T-helper 1 cell treated with Interleukin-12 subunit alpha and Interleukin-12 subunit beta and Interleukin-4 antibody, amounts not matched to agents 30 ng/mL and 1 ng/mL, for 36 hours (primary cell): ENCODE measurements at regions not wholly inside any gene's neighbourhood (a gene's known extent, or its start where the extent isn't known, plus 50 kb on each side); places are given as distances from the start of the nearest gene placed in this dataset.

Experiments
- intact Hi-C: fragments of 100-400 bp; cut with micrococcal nuclease; formaldehyde crosslinking; loops from one replicate; pipeline ENCODE4 v1.15.1; 2024

- intact Hi-C loops: no loop called here
Observed at GRCh38 chr18:56175330-56176001, 462.9 kb downstream of the TXNL1 start.

DNA sequence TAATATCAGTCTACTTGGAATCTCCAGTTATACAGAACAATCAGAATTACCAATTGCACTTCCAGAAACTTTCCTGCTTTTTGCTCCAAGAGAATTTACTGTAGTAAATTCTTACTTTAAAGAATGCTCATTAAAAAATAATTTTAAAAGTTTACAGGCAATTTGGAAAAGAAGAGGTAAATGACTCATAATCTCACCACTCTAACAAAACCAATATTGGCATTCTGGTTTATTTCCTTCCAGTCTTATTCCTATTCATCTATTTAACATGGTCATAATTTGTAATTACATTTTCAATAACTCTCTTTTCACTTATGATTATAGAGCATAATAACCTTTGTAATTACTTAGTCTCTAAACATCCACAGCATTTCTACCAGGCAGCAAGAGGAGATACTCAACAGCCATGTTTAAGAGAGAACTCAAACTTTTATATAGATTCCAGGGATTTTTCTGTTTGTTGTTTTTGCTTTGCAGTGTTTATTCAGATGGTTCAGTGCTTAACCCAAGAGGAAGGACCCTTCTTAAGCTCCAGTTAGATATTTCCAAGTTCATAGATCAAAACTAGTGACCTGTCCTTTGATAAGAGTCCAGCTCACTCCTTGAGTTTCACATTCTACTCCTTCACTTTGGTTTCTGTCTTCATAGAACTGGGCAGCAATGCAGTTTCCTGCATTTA, 464.7 kb downstream of the TXNL1 start:
- intact Hi-C loops: no loop called here

DNA sequence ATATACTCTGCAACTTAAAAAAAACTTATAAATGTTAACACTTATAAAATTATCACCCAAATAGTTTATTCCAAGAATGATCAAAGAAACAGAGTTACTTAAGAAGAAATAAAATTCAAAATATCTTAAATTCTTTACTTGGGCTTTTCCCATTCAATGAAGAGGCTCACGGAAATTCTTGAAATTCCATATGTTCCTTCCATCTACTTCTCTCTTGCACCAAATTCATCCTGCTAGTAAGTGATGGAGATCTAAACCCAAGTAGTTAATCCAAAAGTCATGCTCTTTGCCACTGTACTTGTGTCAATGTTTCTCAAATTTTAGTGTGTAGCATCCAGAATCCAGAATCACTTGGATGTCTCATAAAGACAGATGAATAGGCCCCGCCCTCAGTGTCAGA, 465.9 kb downstream of the TXNL1 start:
- intact Hi-C loops: no loop called here

GRCh38 chr18:56171848-56172247, 466.5 kb downstream of the TXNL1 start:
- intact Hi-C loops: no loop called here

GRCh38 chr18:56168049-56168781, 470.2 kb downstream of the TXNL1 start:
- intact Hi-C loops: no loop called here

- intact Hi-C loops: no loop called here
Observed at GRCh38 chr18:56167366-56167765, 471.0 kb downstream of the TXNL1 start.

DNA sequence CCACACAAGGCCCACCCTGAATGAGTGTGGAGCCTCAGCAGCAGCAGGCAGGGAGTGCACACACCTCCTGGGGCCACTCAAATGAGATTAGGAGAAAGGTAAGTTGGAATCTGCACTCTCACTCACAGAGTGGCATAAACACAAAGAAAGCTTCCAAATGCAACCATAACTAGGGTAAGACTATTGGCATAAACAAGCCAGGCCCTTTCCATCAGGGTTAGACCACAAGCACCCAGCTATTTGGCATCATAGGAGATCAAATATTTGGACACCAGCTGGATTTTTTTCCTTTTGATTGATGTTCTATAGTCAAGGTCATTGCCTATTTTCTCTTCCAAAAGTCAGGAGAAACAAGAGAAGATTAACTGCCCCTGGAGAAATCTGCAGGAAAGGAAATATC, 471.5 kb downstream of the TXNL1 start:
- intact Hi-C loops: no loop called here

- intact Hi-C loops: no loop called here
Observed at GRCh38 chr18:56165601-56166355, 472.6 kb downstream of the TXNL1 start.

GRCh38 chr18:56162311-56163265, 475.8 kb downstream of the TXNL1 start:
- intact Hi-C loops: no loop called here

DNA sequence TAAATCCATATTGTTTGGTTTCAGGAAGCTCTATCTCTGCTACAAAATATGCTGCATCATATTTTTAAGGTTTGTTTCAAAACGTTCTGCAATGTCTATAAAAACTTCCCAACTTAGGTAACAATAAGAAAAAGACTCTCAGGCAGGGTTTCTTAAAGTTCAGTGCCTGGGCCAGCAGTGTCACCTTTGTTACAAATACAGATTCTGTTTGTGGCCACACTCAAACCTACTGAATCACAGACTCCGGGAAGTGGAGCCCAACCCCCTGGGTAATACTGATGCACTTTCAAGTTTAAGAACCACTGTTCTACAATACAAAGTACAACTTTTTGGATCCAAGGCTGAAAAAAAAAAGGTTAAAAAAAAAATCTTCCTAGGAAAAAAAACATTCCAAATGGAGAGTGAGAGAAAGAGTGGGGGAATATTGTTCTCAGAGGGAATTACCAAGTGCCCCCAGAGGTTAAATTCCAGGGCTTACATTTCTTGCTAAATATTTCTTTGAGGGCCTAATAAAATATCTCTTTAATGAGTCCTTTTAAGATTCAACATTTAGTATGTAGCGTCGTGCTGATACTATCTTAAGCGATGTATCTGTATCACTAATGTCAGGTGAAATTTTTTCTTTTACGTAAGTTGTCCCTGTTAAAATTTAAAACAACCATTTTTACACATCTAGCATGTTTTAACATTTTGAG, 476.7 kb downstream of the TXNL1 start:
- intact Hi-C loops: no loop called here

DNA sequence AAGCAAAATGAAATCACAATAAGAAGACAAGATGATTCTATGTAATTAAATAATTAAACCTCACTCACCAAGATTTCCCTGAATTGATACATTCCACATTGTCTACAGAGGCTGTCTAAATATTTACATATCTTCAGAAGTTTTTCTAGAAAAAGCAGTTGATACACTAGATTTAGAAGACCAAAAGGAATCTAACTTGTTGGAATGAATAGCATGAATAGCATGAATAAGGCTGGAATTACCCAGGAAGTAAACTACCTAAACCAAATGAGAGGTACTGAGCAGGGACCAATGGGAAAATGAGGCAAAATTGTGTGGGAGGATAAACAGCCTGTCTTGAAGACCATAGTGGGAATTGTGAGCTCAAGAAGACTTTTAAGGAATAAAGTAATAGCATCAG, 479.7 kb downstream of the TXNL1 start:
- intact Hi-C loops: no loop called here

DNA sequence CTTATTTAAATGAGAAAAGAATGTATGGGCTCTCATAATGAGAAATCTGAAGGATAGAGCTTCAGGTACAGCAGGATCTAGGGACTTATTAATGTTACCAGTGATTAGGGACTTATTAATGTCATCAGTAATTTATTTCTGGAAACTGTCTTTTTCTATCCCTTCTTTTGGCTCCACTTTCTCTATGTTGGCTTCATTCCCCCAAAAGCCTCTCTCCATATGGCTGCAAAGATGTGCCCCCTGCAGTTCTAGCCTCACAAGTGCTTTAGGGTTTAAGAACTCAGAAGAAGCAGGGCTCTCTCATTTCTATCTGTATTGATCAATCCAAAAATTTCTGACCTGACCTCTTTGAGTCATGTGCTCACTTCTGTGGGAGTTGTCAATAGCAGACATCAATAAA, 480.9 kb downstream of the TXNL1 start:
- intact Hi-C loops: no loop called here

DNA sequence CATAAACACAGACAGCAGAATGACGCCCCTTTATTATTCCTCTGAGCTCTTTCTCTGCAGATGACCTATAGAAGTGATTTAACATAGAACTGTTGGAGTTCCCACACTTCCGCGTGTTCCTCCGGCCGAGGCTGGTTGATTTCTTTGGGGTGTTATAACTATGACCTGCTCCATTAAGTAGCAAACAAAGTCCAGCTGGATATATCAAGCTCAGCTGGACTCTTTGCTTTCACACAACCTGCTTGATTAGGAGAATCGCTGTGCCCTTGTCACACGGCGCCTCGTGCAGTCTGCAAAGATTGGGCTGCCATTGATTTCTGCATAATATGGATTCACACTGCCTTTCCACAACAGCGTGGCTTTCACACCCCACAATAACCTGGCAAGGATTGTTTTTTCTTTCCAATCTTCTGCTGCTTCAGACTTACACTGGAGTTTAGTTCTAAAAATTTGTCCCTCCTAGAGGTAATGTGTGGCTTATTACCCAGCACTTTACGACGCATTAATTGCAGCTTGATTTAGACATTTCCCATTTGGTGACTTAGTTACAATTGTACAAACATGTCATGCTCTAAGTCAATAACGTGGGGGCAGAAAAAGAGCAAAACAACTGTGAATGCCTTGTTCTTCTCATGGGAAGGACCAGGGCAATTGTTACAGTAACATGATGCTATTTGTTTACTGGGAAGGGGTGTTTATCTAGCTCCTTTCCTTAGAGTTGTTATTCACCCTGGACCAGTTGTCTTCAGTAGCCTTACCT, 485.7 kb downstream of the TXNL1 start:
- intact Hi-C loops: no loop called here

- intact Hi-C loops: no loop called here
Observed at GRCh38 chr18:56148373-56148772, 490.0 kb downstream of the TXNL1 start.

- intact Hi-C loops: no loop called here
Observed at GRCh38 chr18:56146565-56146964, 491.8 kb downstream of the TXNL1 start.

GRCh38 chr18:56142001-56142400, 496.4 kb downstream of the TXNL1 start:
- intact Hi-C loops: no loop called here

DNA sequence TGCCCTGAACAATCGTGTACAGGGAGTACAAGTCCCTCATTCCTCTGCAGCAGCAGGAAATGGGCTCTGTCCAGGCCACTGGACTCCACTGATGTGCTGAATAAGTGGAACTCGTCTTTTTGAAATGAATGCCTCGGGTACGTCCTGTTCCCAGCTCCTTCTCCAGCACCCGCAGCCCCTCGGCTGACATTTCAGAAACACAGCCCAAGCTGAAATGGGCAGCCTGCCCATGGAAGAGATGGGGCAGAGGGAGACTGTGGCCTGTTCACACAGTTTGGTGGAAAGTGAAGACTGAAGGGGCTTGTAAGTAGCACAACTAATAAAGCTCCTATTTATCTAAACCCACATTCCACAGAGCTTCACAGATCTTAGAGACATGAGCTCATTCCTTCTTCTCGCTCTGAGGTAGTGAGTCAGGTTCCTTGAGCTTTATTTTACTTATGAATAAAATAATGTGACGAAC, 498.6 kb downstream of the TXNL1 start:
- intact Hi-C loops: no loop called here

- intact Hi-C loops: no loop called here
Observed at GRCh38 chr18:56139372-56139771, 499.0 kb downstream of the TXNL1 start.

DNA sequence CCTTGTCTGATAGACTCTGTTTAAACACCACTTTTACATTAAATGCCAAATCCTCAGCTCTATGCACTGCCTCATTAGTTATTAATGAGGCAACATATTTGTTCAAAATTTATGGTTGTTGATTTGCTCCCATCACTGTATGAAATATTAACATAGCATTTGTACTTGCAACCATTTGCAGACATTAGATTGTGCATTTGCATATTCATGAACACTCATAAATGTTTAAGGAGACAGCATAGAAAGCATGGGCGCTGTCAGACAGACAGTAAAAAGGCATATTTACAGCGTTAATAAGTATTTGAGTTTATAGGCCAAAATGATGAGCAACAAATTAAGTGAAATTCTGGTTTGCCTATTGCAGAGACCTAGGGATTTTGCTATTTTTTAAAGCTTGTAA, 502.3 kb downstream of the TXNL1 start:
- intact Hi-C loops: no loop called here
